Spleen (tissue), 7 donors: ENCODE measurements at regions not wholly inside any gene's neighbourhood (a gene's known extent, or its start where the extent isn't known, plus 50 kb on each side); places are given as distances from the start of the nearest gene placed in this dataset.

Experiments used
- POLR2A ChIP-seq, 3 donors: fragments of 450-650 bp; IDR thresholded peaks; one replicate each; pipeline ENCODE4 v1.5.1; 2017; ENCODE audit warnings: antibody characterized with exemption in 3 of 3, mild to moderate bottlenecking in 1 of 3
- POLR2AphosphoS5 ChIP-seq, 3 donors: sonication (generic); formaldehyde crosslinking; IDR thresholded peaks; one replicate each; pipeline ENCODE4 v1.5.1; 2017; ENCODE audit warnings: antibody characterized with exemption in 3 of 3
- TF ChIP-seq, protein P1 (sequence below), 11 experiments: fragments of 200-600 bp in 7 of 11; fragments of 450-650 bp in 4 of 11; sonication (generic) in 4 of 11; IDR thresholded peaks in 8 of 11; conservative IDR thresholded peaks in 3 of 11; 1 replicate in 7 of 11; 2 replicates in 4 of 11; pipeline versions ENCODE4 v1.4.0 to v1.8.0; 2016 to 2021; ENCODE audit warnings: antibody characterized with exemption in 11 of 11, inconsistent platforms in 4 of 11, mild to moderate bottlenecking in 1 of 11
- donor health status: DM: no; HTN: no; CAD: no; lungs with moderate emphysema.
- donor health status: DM: no; HTN: no; CAD: no.
- donor health status: DM: no; HTN: no; CAD: no.

DNA sequence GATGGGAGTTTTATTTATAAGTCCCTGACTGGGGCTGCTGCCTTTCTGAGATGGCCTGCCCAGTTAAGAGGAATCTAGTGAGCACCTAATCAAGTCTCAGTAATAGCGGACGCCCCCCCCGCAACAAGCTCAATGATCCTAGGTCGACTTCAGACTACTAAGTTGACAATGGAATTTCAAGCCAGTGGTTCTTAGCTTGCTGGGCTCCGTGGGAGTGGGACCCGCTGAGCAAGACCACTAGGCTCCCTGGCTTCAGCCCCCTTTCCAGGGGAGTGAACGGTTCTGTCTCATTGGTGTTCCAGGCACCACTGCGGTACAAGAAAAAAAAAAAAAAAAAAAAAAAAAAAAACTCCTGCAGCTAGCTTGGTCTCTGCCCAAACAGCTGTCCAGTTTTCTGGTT is 156.8 kb upstream of the CARD18 start:
- TF ChIP-seq, protein P1, sequence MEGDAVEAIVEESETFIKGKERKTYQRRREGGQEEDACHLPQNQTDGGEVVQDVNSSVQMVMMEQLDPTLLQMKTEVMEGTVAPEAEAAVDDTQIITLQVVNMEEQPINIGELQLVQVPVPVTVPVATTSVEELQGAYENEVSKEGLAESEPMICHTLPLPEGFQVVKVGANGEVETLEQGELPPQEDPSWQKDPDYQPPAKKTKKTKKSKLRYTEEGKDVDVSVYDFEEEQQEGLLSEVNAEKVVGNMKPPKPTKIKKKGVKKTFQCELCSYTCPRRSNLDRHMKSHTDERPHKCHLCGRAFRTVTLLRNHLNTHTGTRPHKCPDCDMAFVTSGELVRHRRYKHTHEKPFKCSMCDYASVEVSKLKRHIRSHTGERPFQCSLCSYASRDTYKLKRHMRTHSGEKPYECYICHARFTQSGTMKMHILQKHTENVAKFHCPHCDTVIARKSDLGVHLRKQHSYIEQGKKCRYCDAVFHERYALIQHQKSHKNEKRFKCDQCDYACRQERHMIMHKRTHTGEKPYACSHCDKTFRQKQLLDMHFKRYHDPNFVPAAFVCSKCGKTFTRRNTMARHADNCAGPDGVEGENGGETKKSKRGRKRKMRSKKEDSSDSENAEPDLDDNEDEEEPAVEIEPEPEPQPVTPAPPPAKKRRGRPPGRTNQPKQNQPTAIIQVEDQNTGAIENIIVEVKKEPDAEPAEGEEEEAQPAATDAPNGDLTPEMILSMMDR (IDR thresholded peaks at IDR 0.05 in 8 of 11, conservative IDR thresholded peaks at IDR 0.05 in 3 of 11), result no peak
- no peak for TF ChIP-seq POLR2AphosphoS5 (IDR thresholded peaks at IDR 0.05)
- no peak for TF ChIP-seq POLR2A (IDR thresholded peaks at IDR 0.05)
